Natural killer cell (primary cell): ENCODE measurements at regions not wholly inside any gene's neighbourhood (a gene's known extent, or its start where the extent isn't known, plus 50 kb on each side); places are given as distances from the start of the nearest gene placed in this dataset.
A peak's percentile ranks its signal among the peaks of the same experiment; 100 is the strongest.
"Not testable (repeated sequence)": the region's sequence is repeated elsewhere in the genome, so short reads cannot be mapped to it uniquely, and the experiment has no call there.

ENCODE experiments used
- ATAC-seq, 3 donors: fragments of 150-1000 bp in 2 of 3; fragments of 200-7000 bp in 1 of 3; cut with Tn5 transposase; 1 replicate in 1 of 3; 2 replicates in 2 of 3; pipeline ENCODE4 v1.10.0; 2021; ENCODE audit warnings: mild to moderate bottlenecking in 2 of 3, moderate library complexity in 2 of 3
- DNase-seq, 2 donors: peaks; one replicate each; pipeline versions ENCODE4 v3.0.0 to v3.0.0-alpha.2; 2013 to 2021; ENCODE audit warnings: mixed read lengths in 1 of 2
- H3K27ac ChIP-seq: one replicate; pipeline ENCODE4 v1.5.1; 2013; ENCODE audit warnings: mild to moderate bottlenecking, low read length
- H3K27me3 ChIP-seq: one replicate; pipeline ENCODE4 v1.6.1; 2013; ENCODE audit warnings: low read length; ENCODE audit not compliant: control insufficient read depth, insufficient read depth
- H3K36me3 ChIP-seq: one replicate; pipeline ENCODE4 v1.6.1; 2013; ENCODE audit warnings: low read length; ENCODE audit not compliant: control insufficient read depth, insufficient read depth
- H3K4me1 ChIP-seq: one replicate; pipeline ENCODE4 v1.6.1; 2013; ENCODE audit warnings: low read length; ENCODE audit not compliant: control insufficient read depth, insufficient read depth
- H3K4me3 ChIP-seq: one replicate; pipeline ENCODE4 v1.5.1; 2013; ENCODE audit warnings: low read length
- H3K9me3 ChIP-seq: one replicate; pipeline ENCODE4 v1.6.1; 2013; ENCODE audit warnings: low read length; ENCODE audit not compliant: control insufficient read depth, insufficient read depth
- H3K27ac Mint-ChIP-seq, 2 donors: one replicate each; pipeline ENCODE4 v1.8.0; 2022; ENCODE audit warnings: mild to moderate bottlenecking in 2 of 2, mixed read lengths in 2 of 2, moderate library complexity in 1 of 2
- H3K27me3 Mint-ChIP-seq, 2 donors: one replicate each; pipeline ENCODE4 v1.8.0; 2022; ENCODE audit warnings: low read depth in 2 of 2, mixed read lengths in 2 of 2
- H3K36me3 Mint-ChIP-seq: one replicate; pipeline ENCODE4 v1.8.0; 2022; ENCODE audit warnings: mixed read lengths
- H3K4me1 Mint-ChIP-seq, 2 donors: one replicate each; pipeline ENCODE4 v1.8.0; 2022; ENCODE audit warnings: mixed read lengths in 2 of 2
- H3K4me3 Mint-ChIP-seq: one replicate; pipeline ENCODE4 v1.8.0; 2022; ENCODE audit warnings: mild to moderate bottlenecking, moderate library complexity, mixed read lengths
- H3K9me3 Mint-ChIP-seq, 2 donors: one replicate each; pipeline ENCODE4 v1.8.0; 2022; ENCODE audit warnings: mixed read lengths in 2 of 2
- CTCF ChIP-seq: fragments of 200-600 bp; IDR thresholded peaks from one replicate; pipeline ENCODE4 v1.8.0; 2022; ENCODE audit warnings: antibody characterized with exemption
- WGBS: methylation state at CpG from one replicate; pipeline ENCODE4 v1.1.7; 2013; ENCODE audit warnings: missing lambda C conversion rate; ENCODE audit not compliant: insufficient coverage; 5-methylcytosine and 5-hydroxymethylcytosine counted together
- intact Hi-C: fragments of 100-400 bp; cut with micrococcal nuclease; formaldehyde crosslinking; loops from one replicate; pipeline ENCODE4 v1.14.2; 2022

DNA sequence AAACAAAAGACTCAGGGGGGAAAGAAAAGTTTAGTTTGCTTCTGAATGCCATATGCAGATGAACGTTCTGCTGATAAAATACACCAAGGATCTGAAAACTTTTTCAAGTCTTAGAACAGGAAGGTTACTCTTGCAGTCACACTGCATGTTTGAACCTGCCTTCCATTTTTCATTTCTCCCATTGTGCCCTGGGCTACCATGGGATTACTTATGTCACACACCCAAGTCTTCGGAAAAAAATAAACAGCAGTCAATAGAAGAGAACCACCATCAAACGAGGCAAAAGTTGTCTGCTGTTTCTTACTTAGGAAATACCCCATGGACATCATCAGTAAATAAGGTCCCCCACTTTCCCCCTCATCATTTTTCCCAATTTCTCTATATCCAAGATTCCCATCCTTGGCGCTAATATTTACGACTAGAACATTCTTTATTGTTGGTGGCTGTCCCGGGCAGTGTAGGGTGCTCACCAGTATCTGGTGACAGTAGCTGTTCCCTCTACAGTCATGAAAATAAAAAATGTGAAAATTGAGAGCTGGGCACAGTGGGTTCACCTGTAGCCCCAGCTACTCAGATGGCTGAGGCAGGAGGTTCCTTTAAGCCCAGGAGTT is 202.5 kb downstream of the BCAS1 start:
- no peaks in the 10 kb centered on the region for H3K9me3 Mint-ChIP-seq
- no peak overlapping the region for H3K4me3 Mint-ChIP-seq
- ATAC-seq = no peak
- H3K27me3 Mint-ChIP-seq = no peaks in the 10 kb centered on the region
- no peak for DNase-seq
- peak overlapping the region; percentile 28 to 63 for H3K27ac Mint-ChIP-seq
- intact Hi-C loops = loop anchor here (2.0 kb wide), 1 partner anchor 289 kb away; no protein-coding TSS in a partner anchor
- WGBS = 89% methylated on average over 6 of the region's 6 CpGs
- no peaks in the 10 kb centered on the region for H3K9me3 ChIP-seq
- peaks cover 49 to 57% of the 10 kb centered on the region in 2 donors for H3K4me1 Mint-ChIP-seq
- no peaks in the 10 kb centered on the region for H3K36me3 ChIP-seq
- H3K36me3 Mint-ChIP-seq = no peaks in the 10 kb centered on the region
- H3K27ac ChIP-seq = peak overlapping the region; percentile 30
- peaks cover 26% of the 10 kb centered on the region for H3K4me1 ChIP-seq
- H3K27me3 ChIP-seq = no peaks in the 10 kb centered on the region
- H3K4me3 ChIP-seq = no peak overlapping the region
- TF ChIP-seq CTCF = no peak

DNA sequence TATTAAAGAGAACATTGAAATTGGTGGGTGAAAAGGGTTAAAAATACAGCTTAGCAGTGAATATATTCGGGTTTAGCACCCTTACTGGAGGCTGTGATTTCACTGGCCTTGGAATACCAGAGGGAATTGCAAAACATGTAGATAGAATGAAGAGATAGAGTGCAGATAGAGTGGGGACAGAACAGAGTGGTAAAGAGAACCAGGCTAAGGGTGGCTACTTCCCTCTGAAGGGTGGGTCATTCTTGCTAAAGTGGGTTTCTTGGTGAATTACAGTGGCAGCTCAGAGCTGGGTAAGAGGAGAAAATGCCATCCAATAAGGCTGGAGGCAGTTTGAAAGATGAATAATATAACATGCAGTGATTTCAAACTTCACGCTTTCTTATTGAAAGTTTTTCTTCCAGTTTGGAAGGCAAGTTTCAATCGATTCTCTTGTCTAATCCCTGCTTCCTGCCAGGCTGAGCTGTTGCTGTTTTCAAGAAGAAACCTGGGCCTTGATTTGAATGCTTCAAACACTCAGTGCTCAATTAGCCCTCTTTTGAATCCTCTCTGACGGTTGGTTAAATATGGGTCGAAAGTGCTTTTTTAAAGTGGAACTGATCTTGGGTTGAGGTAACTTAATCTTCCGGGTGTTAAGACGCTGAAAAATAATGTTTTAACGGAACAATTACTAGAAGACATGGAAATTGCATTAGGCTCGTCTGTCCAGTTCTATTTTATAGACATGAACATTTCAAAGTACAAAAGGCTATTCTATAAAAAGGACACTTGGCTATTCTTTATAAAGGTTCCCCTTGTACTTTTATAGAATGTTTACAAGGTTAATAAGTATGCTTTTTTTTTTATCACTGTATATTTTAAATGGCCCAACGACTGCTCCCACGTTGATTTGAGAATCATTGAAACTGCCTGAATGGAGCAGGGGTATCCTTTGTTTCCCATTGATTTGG is 203.3 kb downstream of the BCAS1 start:
- Mint-ChIP-seq H3K4me1 (peaks cover 41 to 50% of the 10 kb centered on the region in 2 donors), H3K27me3 (no peaks in the 10 kb centered on the region), H3K36me3 (no peaks in the 10 kb centered on the region), H3K4me3 (peak overlapping the region; percentile 25), H3K27ac (peak overlapping the region; percentile 28 to 63), H3K9me3 (no peaks in the 10 kb centered on the region)
- peak overlapping the region; percentile 53 for H3K27ac ChIP-seq
- peaks cover 18% of the 10 kb centered on the region for H3K4me1 ChIP-seq
- 48% methylated on average over 10 of the region's 11 CpGs for WGBS
- H3K4me3 ChIP-seq = no peak overlapping the region
- intact Hi-C loops = no loop called here
- ATAC-seq = no peak
- no peaks in the 10 kb centered on the region for H3K27me3 ChIP-seq
- no peaks in the 10 kb centered on the region for H3K36me3 ChIP-seq
- no peaks in the 10 kb centered on the region for H3K9me3 ChIP-seq
- no peak for TF ChIP-seq CTCF
- peak in 1 of 2 donors; percentile 51 for DNase-seq

GRCh38 chr20:53865901-53866793 is 204.2 kb downstream of the BCAS1 start:
- Mint-ChIP-seq H3K27me3 (no peaks in the 10 kb centered on the region), H3K36me3 (no peaks in the 10 kb centered on the region), H3K4me3 (peak overlapping the region; percentile 42), H3K4me1 (peaks cover 34 to 42% of the 10 kb centered on the region in 2 donors), H3K27ac (peak overlapping the region; percentile 28 to 63), H3K9me3 (no peaks in the 10 kb centered on the region)
- H3K4me3 ChIP-seq = no peak overlapping the region
- intact Hi-C loops = no loop called here
- peak overlapping the region; percentile 55 for H3K27ac ChIP-seq
- DNase-seq = peak in 1 of 2 donors; percentile 50
- no peak for TF ChIP-seq CTCF
- ATAC-seq = no peak
- H3K36me3 ChIP-seq = no peaks in the 10 kb centered on the region
- H3K9me3 ChIP-seq = no peaks in the 10 kb centered on the region
- H3K27me3 ChIP-seq = no peaks in the 10 kb centered on the region
- peaks cover 15% of the 10 kb centered on the region for H3K4me1 ChIP-seq
- 8% methylated on average over 2 of the region's 7 CpGs for WGBS

DNA sequence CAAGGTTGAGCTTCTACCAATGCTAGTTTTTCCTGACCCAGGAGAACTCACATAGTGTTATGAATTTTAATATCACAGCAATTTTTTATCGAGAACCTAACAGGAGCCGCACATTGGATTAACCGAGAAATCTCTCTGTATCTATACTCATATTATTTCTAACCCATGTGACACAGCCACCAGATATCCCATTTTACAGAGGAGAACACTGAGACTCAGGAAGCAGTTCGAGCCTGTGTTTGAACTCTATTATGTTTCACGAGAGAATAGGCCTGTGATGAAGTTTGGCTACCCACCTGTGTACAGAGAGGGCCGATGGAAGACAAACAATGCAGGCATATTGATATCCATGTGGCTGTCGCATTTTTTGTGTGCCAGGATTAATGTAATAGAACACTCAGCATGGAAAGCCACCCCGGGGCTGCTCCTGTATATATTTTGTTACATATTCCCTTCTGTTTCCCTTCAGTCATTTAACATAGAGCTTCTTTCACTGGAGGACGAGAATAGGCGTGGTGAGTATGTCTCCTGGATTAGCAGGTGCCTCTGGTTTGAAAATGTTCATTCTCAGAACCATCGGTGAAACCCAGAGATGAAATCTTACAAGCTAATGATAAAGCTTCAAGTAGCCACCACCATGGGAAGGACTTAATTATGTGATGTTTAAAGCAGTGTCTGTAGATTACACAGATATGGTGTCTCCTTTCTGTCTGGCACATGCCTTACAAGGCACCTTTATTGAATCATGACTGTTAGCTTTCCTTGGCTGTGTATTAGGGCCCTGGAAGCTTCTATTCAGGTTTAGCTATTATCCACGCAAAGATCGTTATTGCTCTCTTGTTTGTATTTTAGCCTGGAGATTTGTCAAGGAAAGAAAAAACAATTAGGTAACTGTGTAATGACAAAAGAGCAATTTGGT is 205.4 kb downstream of the BCAS1 start:
- H3K4me3 ChIP-seq, H3K27me3 ChIP-seq, H3K9me3 ChIP-seq, H3K36me3 ChIP-seq, ATAC-seq, DNase-seq, intact Hi-C loops, H3K27me3 Mint-ChIP-seq, H3K36me3 Mint-ChIP-seq, H3K9me3 Mint-ChIP-seq: not testable (repeated sequence)
- peaks cover 34 to 37% of the 10 kb centered on the region in 2 donors for H3K4me1 Mint-ChIP-seq
- peak overlapping the region; percentile 26 to 63 for H3K27ac Mint-ChIP-seq
- WGBS = 98% methylated on average over 10 of the region's 13 CpGs
- peak overlapping the region; percentile 55 for H3K27ac ChIP-seq
- H3K4me3 Mint-ChIP-seq = peak overlapping the region; percentile 54
- peaks cover 12% of the 10 kb centered on the region for H3K4me1 ChIP-seq
